H1 (cell line): ENCODE measurements at regions not wholly inside any gene's neighbourhood (a gene's known extent, or its start where the extent isn't known, plus 50 kb on each side); places are given as distances from the start of the nearest gene placed in this dataset.

ENCODE experiments used
- CTCF ChIA-PET: fragments of 300-600 bp; sonication (Branson Sonifier 250); formaldehyde crosslinking; loops from one replicate; lab custom pipeline; 2021; ENCODE audit not compliant: partially characterized antibody; lab: Charles Lee
- POLR2A ChIA-PET: fragments of 300-600 bp; sonication (Branson Sonifier 250); formaldehyde crosslinking; loops from one replicate; lab custom pipeline; 2021; ENCODE audit warnings: inconsistent platforms; ENCODE audit not compliant: partially characterized antibody; lab: Charles Lee
- DNase-seq, 2 experiments: peaks; one replicate each; pipeline versions ENCODE4 v3.0.0 to v3.0.0-alpha.2; 2010 to 2022; ENCODE audit warnings: low spot score in 2 of 2, low read depth in 1 of 2, mixed read lengths in 1 of 2
- FAIRE-seq: peaks from 2 replicates; lab custom pipeline; 2011; peaks lifted over from hg19 to GRCh38; lab: Jason Lieb, UNC
- H2AFZ ChIP-seq: 2 replicates; pipeline ENCODE4 v1.8.1; 2012; ENCODE audit warnings: low read length, inconsistent platforms
- H2AK5ac ChIP-seq: 2 replicates; pipeline ENCODE4 v1.6.1; 2013; ENCODE audit warnings: low read depth, low read length
- H2BK120ac ChIP-seq: replicated peaks from 2 replicates; pipeline ENCODE3; 2013; ENCODE audit warnings: low read depth, low read length, inconsistent platforms
- H2BK12ac ChIP-seq: 2 replicates; pipeline ENCODE4 v1.6.1; 2013; ENCODE audit warnings: low read depth, low read length
- H2BK15ac ChIP-seq: 2 replicates; pipeline ENCODE4 v1.6.1; 2013; ENCODE audit warnings: low read length
- H2BK20ac ChIP-seq: 2 replicates; pipeline ENCODE4 v1.6.1; 2013; ENCODE audit warnings: low read length
- H2BK5ac ChIP-seq: 2 replicates; pipeline ENCODE4 v1.6.1; 2013; ENCODE audit warnings: low read depth, low read length
- H3K14ac ChIP-seq: 2 replicates; pipeline ENCODE4 v1.6.1; 2013; ENCODE audit warnings: inconsistent platforms; ENCODE audit not compliant: insufficient read length
- H3K18ac ChIP-seq: 2 replicates; pipeline ENCODE4 v1.6.1; 2013; ENCODE audit warnings: low read length; ENCODE audit errors: extremely low read depth
- H3K23ac ChIP-seq: 2 replicates; pipeline ENCODE4 v1.6.1; 2013; ENCODE audit warnings: inconsistent platforms; ENCODE audit not compliant: insufficient read length
- H3K23me2 ChIP-seq: 2 replicates; pipeline ENCODE4 v1.6.1; 2013; ENCODE audit warnings: low read depth, low read length
- H3K27ac ChIP-seq: 2 replicates; pipeline ENCODE4 v1.6.1; 2011; ENCODE audit warnings: low read depth, low read length, inconsistent platforms
- H3K27me3 ChIP-seq, 4 experiments: replicated peaks in 1 of 4; 1 replicate in 1 of 4; 2 replicates in 3 of 4; pipeline versions ENCODE4 v1.6.1 to v1.8.1; 2011 to 2013; ENCODE audit warnings: low read length in 3 of 4, mild to moderate bottlenecking in 3 of 4, inconsistent platforms in 2 of 4, mixed read lengths in 2 of 4, moderate library complexity in 1 of 4; ENCODE audit not compliant: control insufficient read depth in 3 of 4, insufficient read depth in 3 of 4; ENCODE audit errors: extremely low read depth in 1 of 4
- H3K36me3 ChIP-seq, 4 experiments: 2 replicates each; pipeline versions ENCODE4 v1.6.1 to v1.8.1; 2011 to 2013; ENCODE audit warnings: mild to moderate bottlenecking in 4 of 4, low read length in 3 of 4, moderate library complexity in 2 of 4, control low read depth in 1 of 4, inconsistent platforms in 1 of 4; ENCODE audit not compliant: insufficient read depth in 4 of 4, control insufficient read depth in 2 of 4
- H3K4ac ChIP-seq: replicated peaks from 2 replicates; pipeline ENCODE3; 2013; ENCODE audit warnings: low read length, low read depth, mixed read lengths, inconsistent platforms; ENCODE audit not compliant: insufficient read length
- H3K4me1 ChIP-seq, 4 experiments: replicated peaks in 1 of 4; 1 replicate in 1 of 4; 2 replicates in 3 of 4; pipeline versions ENCODE4 v1.6.1 to v1.8.1; 2011 to 2013; ENCODE audit warnings: low read length in 3 of 4, inconsistent platforms in 2 of 4, mixed read lengths in 1 of 4; ENCODE audit not compliant: insufficient read depth in 4 of 4, control insufficient read depth in 3 of 4
- H3K4me2 ChIP-seq, 2 experiments: 2 replicates each; pipeline versions ENCODE4 v1.6.1 to v1.8.1; 2011 to 2013; ENCODE audit warnings: low read depth in 2 of 2, low read length in 2 of 2, control low read depth in 1 of 2, inconsistent platforms in 1 of 2, mild to moderate bottlenecking in 1 of 2; ENCODE audit not compliant: insufficient read depth in 1 of 2
- H3K4me3 ChIP-seq, 4 experiments: fragments of 200-600, 300-600 bp in 1 of 4; sonication (generic), shearing (Covaris generic), sonication (Bioruptor Twin) in 1 of 4; 2 replicates each; pipeline versions ENCODE4 v1.5.1 to v1.8.1; 2011 to 2016; ENCODE audit warnings: low read length in 4 of 4, low read depth in 3 of 4, control low read depth in 2 of 4, inconsistent platforms in 2 of 4, mild to moderate bottlenecking in 2 of 4, mixed read lengths in 1 of 4, moderate library complexity in 1 of 4; ENCODE audit not compliant: insufficient read depth in 2 of 4; ENCODE audit errors: extremely low read depth in 1 of 4
- H3K56ac ChIP-seq: replicated peaks from 2 replicates; pipeline ENCODE3; 2013; ENCODE audit warnings: low read depth, mild to moderate bottlenecking, mixed read lengths, low read length, inconsistent platforms; ENCODE audit not compliant: insufficient read length
- H3K79me1 ChIP-seq: 2 replicates; pipeline ENCODE4 v1.6.1; 2013; ENCODE audit warnings: low read depth, low read length, control low read depth
- H3K79me2 ChIP-seq, 2 experiments: 2 replicates each; pipeline versions ENCODE4 v1.6.1 to v1.8.1; 2012 to 2013; ENCODE audit warnings: low read length in 2 of 2, mild to moderate bottlenecking in 2 of 2, inconsistent platforms in 1 of 2; ENCODE audit not compliant: insufficient read depth in 2 of 2, control insufficient read depth in 1 of 2
- H3K9ac ChIP-seq, 4 experiments: replicated peaks in 1 of 4; 1 replicate in 1 of 4; 2 replicates in 3 of 4; pipeline versions ENCODE4 v1.6.1 to v1.8.1; 2011 to 2013; ENCODE audit warnings: low read depth in 3 of 4, low read length in 3 of 4, control low read depth in 2 of 4, mild to moderate bottlenecking in 2 of 4, moderate library complexity in 2 of 4, inconsistent platforms in 1 of 4; ENCODE audit errors: extremely low read depth in 1 of 4
- H3K9me3 ChIP-seq, 2 experiments: 2 replicates each; pipeline versions ENCODE4 v1.6.1 to v1.8.1; 2012 to 2013; ENCODE audit warnings: mild to moderate bottlenecking in 2 of 2, moderate library complexity in 2 of 2, control low read depth in 1 of 2, inconsistent platforms in 1 of 2, low read depth in 1 of 2, low read length in 1 of 2, mixed read lengths in 1 of 2; ENCODE audit not compliant: insufficient read depth in 2 of 2
- H4K20me1 ChIP-seq, 2 experiments: replicated peaks in 1 of 2; 2 replicates each; pipeline versions ENCODE3 to v1.8.1; 2011 to 2013; ENCODE audit warnings: inconsistent platforms in 2 of 2, low read length in 2 of 2, mild to moderate bottlenecking in 1 of 2; ENCODE audit not compliant: insufficient read depth in 2 of 2, control insufficient read depth in 1 of 2
- H4K5ac ChIP-seq: 2 replicates; pipeline ENCODE4 v1.6.1; 2013; ENCODE audit warnings: low read length, low read depth, mixed read lengths, inconsistent platforms; ENCODE audit not compliant: insufficient read length
- H4K8ac ChIP-seq: 2 replicates; pipeline ENCODE4 v1.8.0; 2013; ENCODE audit warnings: mild to moderate bottlenecking, moderate library complexity, low read length, inconsistent platforms; ENCODE audit not compliant: insufficient read depth; ENCODE audit errors: extremely low read depth
- H4K91ac ChIP-seq: replicated peaks from 2 replicates; pipeline ENCODE3; 2013; ENCODE audit warnings: low read length, mixed read lengths, inconsistent platforms; ENCODE audit not compliant: insufficient read length
- ATF2 ChIP-seq: IDR thresholded peaks from 2 replicates; pipeline ENCODE4 v1.6.1; 2012; ENCODE audit warnings: low read length, inconsistent platforms
- E2F6 ChIP-seq: IDR thresholded peaks from 2 replicates; pipeline ENCODE4 v1.6.1; 2012; ENCODE audit warnings: inconsistent platforms
- HDAC2 ChIP-seq, 2 experiments: fragments of 300-600 bp in 1 of 2; sonication (generic) in 1 of 2; IDR thresholded peaks; 2 replicates each; pipeline ENCODE4 v1.6.1; 2011 to 2012; ENCODE audit warnings: low read depth in 2 of 2, low read length in 2 of 2, mild to moderate bottlenecking in 2 of 2, moderate library complexity in 2 of 2, borderline replicate concordance in 1 of 2, inconsistent platforms in 1 of 2
- KDM1A ChIP-seq: fragments of 200-600, 300-600 bp; sonication (generic); IDR thresholded peaks from 2 replicates; pipeline ENCODE4 v1.7.1; 2016; ENCODE audit warnings: mild to moderate bottlenecking, low read length, borderline replicate concordance
- WGBS, 2 experiments: shearing (Covaris generic) in 1 of 2; methylation state at CpG; one replicate each; pipeline versions ENCODE4 v1.1.6 to v1.1.7; 2013 to 2015; ENCODE audit warnings: low lambda C conversion rate in 2 of 2, mixed read lengths in 2 of 2, inconsistent platforms in 1 of 2, low coverage in 1 of 2, missing lambda C conversion rate in 1 of 2; ENCODE audit not compliant: insufficient replicate concordance in 2 of 2, insufficient coverage in 1 of 2, insufficient read length in 1 of 2; ENCODE audit errors: extremely low coverage in 1 of 2, missing lambda C conversion rate in 1 of 2; 5-methylcytosine and 5-hydroxymethylcytosine counted together

GRCh38 chr2:53148221-53148620 is 619.4 kb upstream of the CHAC2 start:
- Histone ChIP-seq H3K23me2 (no peaks in the 10 kb centered on the region), H3K27me3 (no peaks in the 10 kb centered on the region), H4K20me1 (no peaks in the 10 kb centered on the region), H2BK12ac (no peak overlapping the region), H4K8ac (no peak overlapping the region), H2BK15ac (no peak overlapping the region), H3K79me1 (no peaks in the 10 kb centered on the region), H3K4me1 (no peaks in the 10 kb centered on the region), H2BK20ac (no peak overlapping the region), H2BK5ac (no peak overlapping the region), H4K91ac (no peak overlapping the region), H3K14ac (no peak overlapping the region), H2AK5ac (no peak overlapping the region), H3K9me3 (no peaks in the 10 kb centered on the region), H3K79me2 (no peaks in the 10 kb centered on the region), H3K4me3 (no peak overlapping the region), H3K23ac (no peak overlapping the region), H3K18ac (no peak overlapping the region), H3K4ac (no peak overlapping the region), H3K27ac (no peak overlapping the region), H4K5ac (no peak overlapping the region), H3K9ac (no peak overlapping the region), H3K4me2 (no peak overlapping the region), H2BK120ac (no peak overlapping the region), H2AFZ (no peak overlapping the region), H3K36me3 (no peaks in the 10 kb centered on the region), H3K56ac (no peak overlapping the region)
- ChIA-PET POLR2A (no interaction called here), CTCF (interaction anchor here (0.9 to 2.6 kb wide), 4 partner anchors 9 to 21 kb away, joined by 3 to 5 read pairs (median 3); no protein-coding TSS in a partner anchor)
- FAIRE-seq, result no peak
- WGBS, 2 experiments, result 64% methylated on average over 3 of the region's 3 CpGs; no CpG with 5 or more reads in 1 of the 2 experiments
- TF ChIP-seq E2F6 (no peak), ATF2 (no peak), HDAC2 (IDR thresholded peaks at IDR 0.05; ENCODE audit: borderline replicate concordance in 1 of 2, low read depth in 2 of 2, low read length in 2 of 2) (no peak), KDM1A (no peak)
- DNase-seq, result no peak
